OCI-LY1 (cell line): ENCODE measurements at regions not wholly inside any gene's neighbourhood (a gene's known extent, or its start where the extent isn't known, plus 50 kb on each side); places are given as distances from the start of the nearest gene placed in this dataset.

ENCODE experiments used
- CTCF ChIP-seq: fragments of 200-600 bp; sonication (generic), shearing (Covaris generic); IDR thresholded peaks from 2 replicates; pipeline ENCODE4 v1.5.1; 2017; ENCODE audit warnings: mild to moderate bottlenecking, antibody characterized with exemption, low read length, moderate library complexity, mixed read lengths
- EZH2 ChIP-seq: fragments of 200-600 bp; sonication (generic), shearing (Covaris generic); IDR thresholded peaks from 2 replicates; pipeline ENCODE4 v1.8.0; 2017; ENCODE audit warnings: borderline replicate concordance, mixed run types, mild to moderate bottlenecking, antibody characterized with exemption, low read length, moderate library complexity, mixed read lengths

DNA sequence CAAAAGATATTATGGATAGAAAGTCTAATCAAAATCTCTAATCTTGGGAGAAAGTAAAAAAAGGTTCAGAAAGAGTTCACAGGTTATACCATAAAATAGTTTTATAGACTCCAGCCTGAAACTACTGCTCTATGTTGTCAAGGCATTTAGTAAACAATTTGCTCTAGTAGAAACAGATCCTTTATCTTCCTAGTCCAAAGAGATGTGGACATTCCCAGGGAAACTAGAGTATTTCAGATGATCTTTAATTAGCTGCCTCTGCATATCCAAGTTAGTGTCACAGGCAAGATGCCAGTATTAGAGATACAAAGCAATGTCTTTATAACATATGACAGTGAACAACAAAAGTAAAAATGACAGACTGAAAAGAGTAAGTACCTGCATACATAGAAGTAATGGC, 708.6 kb downstream of the CCDC85A start:
- TF ChIP-seq CTCF (no peak), EZH2 (no peak)
